ENCODE measurements at regions not wholly inside any gene's neighbourhood (a gene's known extent, or its start where the extent isn't known, plus 50 kb on each side); places are given as distances from the start of the nearest gene placed in this dataset.

- no peak for DNase-seq (ENCODE audit: low spot score)
- TF ChIP-seq CTCF (IDR thresholded peaks at IDR 0.05; ENCODE audit: borderline replicate concordance, control extremely low read depth, extremely low read depth, insufficient read depth, missing control alignments) = no peak
- in situ Hi-C loops (cut with MboI; ENCODE audit: low sequenced_read_pairs, unreplicated experiment) = no loop called here
Observed at GRCh38 chr14:97071177-97071576, 274.0 kb downstream of the VRK1 start.

- no peak for TF ChIP-seq CTCF (IDR thresholded peaks at IDR 0.05; ENCODE audit: borderline replicate concordance, control extremely low read depth, extremely low read depth, insufficient read depth, missing control alignments)
- in situ Hi-C loops (cut with MboI; ENCODE audit: low sequenced_read_pairs, unreplicated experiment) = no loop called here
- DNase-seq (ENCODE audit: low spot score) = no peak
Observed at GRCh38 chr14:97073622-97074021, 276.4 kb downstream of the VRK1 start.

GRCh38 chr14:97074456-97074855 is 277.3 kb downstream of the VRK1 start:
- in situ Hi-C loops (cut with MboI; ENCODE audit: low sequenced_read_pairs, unreplicated experiment) = no loop called here
- DNase-seq (ENCODE audit: low spot score) = no peak
- TF ChIP-seq CTCF (IDR thresholded peaks at IDR 0.05; ENCODE audit: borderline replicate concordance, control extremely low read depth, extremely low read depth, insufficient read depth, missing control alignments) = no peak

- TF ChIP-seq CTCF (IDR thresholded peaks at IDR 0.05; ENCODE audit: borderline replicate concordance, control extremely low read depth, extremely low read depth, insufficient read depth, missing control alignments) = no peak
- in situ Hi-C loops (cut with MboI; ENCODE audit: low sequenced_read_pairs, unreplicated experiment) = no loop called here
- peak; percentile 39 for DNase-seq (ENCODE audit: low spot score)
Observed at GRCh38 chr14:97074856-97075255, 277.7 kb downstream of the VRK1 start.

- no peak for TF ChIP-seq CTCF (IDR thresholded peaks at IDR 0.05; ENCODE audit: borderline replicate concordance, control extremely low read depth, extremely low read depth, insufficient read depth, missing control alignments)
- in situ Hi-C loops (cut with MboI; ENCODE audit: low sequenced_read_pairs, unreplicated experiment) = no loop called here
- peak; percentile 37 for DNase-seq (ENCODE audit: low spot score)
Observed at GRCh38 chr14:97077253-97077653, 280.1 kb downstream of the VRK1 start.

- TF ChIP-seq CTCF (IDR thresholded peaks at IDR 0.05; ENCODE audit: borderline replicate concordance, control extremely low read depth, extremely low read depth, insufficient read depth, missing control alignments) = no peak
- in situ Hi-C loops (cut with MboI; ENCODE audit: low sequenced_read_pairs, unreplicated experiment) = no loop called here
- DNase-seq (ENCODE audit: low spot score) = no peak
Observed at GRCh38 chr14:97077687-97078086, 280.5 kb downstream of the VRK1 start.

DNA sequence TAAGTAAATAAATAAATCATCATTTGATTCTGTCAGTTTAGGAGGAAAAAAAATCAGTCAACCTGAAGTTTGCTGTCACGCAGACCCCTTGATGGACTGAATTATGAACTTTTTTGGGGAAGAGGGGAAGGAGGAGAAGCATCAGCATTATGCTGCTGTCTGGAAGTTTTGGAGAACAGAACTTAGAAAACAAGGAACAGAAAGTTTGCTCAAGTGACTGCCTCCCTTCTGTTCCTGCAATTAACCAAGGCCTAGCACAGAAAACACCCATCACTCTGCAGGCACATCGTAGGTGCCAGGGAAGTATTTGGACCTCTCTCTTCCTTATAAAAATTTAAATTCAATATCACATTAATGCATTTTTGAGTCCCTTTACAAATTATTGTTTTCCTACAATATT is 283.8 kb downstream of the VRK1 start:
- no peak for TF ChIP-seq CTCF (IDR thresholded peaks at IDR 0.05; ENCODE audit: borderline replicate concordance, control extremely low read depth, extremely low read depth, insufficient read depth, missing control alignments)
- DNase-seq (ENCODE audit: low spot score) = no peak
- in situ Hi-C loops (cut with MboI; ENCODE audit: low sequenced_read_pairs, unreplicated experiment) = no loop called here
